ENCODE measurements at regions not wholly inside any gene's neighbourhood (a gene's known extent, or its start where the extent isn't known, plus 50 kb on each side); places are given as distances from the start of the nearest gene placed in this dataset.
"Not testable (repeated sequence)": the region's sequence is repeated elsewhere in the genome, so short reads cannot be mapped to it uniquely, and the experiment has no call there.

GRCh38 chr6:99821164-99821563 lies 172.9 kb downstream of the MCHR2 start:
- Histone ChIP-seq H3K27ac (ENCODE audit: low read depth, low read length) (no peak overlapping the region), H2AFZ (ENCODE audit: low read length, unreplicated experiment) (no peak overlapping the region), H3K36me3 (ENCODE audit: insufficient read depth, low read length) (no peaks in the 10 kb centered on the region), H3K79me2 (ENCODE audit: control insufficient read depth, insufficient read depth, low read length, unreplicated experiment) (no peaks in the 10 kb centered on the region), H3K27me3 (ENCODE audit: insufficient read depth, low read length) (peaks cover 24% of the 10 kb centered on the region), H3K4me3 (ENCODE audit: low read depth, low read length) (no peak overlapping the region), H3K4me1 (ENCODE audit: control insufficient read depth, insufficient read depth, low read length, unreplicated experiment) (no peaks in the 10 kb centered on the region)

- no peak overlapping the region for H2AFZ ChIP-seq (ENCODE audit: low read length, unreplicated experiment)
- H3K79me2 ChIP-seq (ENCODE audit: control insufficient read depth, insufficient read depth, low read length, unreplicated experiment), result no peaks in the 10 kb centered on the region
- no peak overlapping the region for H3K27ac ChIP-seq (ENCODE audit: low read depth, low read length)
- no peaks in the 10 kb centered on the region for H3K36me3 ChIP-seq (ENCODE audit: insufficient read depth, low read length)
- H3K27me3 ChIP-seq (ENCODE audit: insufficient read depth, low read length), result peaks cover 15% of the 10 kb centered on the region
- H3K4me3 ChIP-seq (ENCODE audit: low read depth, low read length), result peak overlapping the region; percentile 11; the same call in 1 of the 2 replicates
- H3K4me1 ChIP-seq (ENCODE audit: control insufficient read depth, insufficient read depth, low read length, unreplicated experiment), result no peaks in the 10 kb centered on the region
Observed at GRCh38 chr6:99822741-99823512, 171.1 kb downstream of the MCHR2 start.

DNA sequence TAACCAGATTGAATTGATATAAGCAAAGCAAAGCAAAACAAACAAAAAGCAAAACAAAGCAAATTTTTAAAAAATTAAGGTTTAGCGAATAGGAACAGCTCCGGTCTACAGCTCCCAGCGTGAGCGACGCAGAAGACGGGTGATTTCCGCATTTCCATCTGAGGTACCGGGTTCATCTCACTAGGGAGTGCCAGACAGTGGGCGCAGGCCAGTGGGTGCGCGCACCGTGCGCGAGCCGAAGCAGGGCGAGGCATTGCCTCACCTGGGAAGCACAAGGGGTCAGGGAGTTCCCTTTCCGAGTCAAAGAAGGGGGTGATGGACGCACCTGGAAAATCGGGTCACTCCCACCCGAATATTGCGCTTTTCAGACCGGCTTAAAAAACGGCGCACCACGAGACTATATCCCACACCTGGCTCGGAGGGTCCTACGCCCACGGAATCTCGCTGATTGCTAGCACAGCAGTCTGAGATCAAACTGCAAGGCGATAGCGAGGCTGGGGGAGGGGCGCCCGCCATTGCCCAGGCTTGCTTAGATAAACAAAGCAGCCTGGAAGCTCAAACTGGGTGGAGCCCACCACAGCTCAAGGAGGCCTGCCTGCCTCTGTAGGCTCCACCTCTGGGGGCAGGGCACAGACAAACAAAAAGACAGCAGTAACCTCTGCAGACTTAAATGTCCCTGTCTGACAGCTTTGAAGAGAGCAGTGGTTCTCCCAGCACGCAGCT lies 170.3 kb downstream of the MCHR2 start:
- H3K27ac ChIP-seq (ENCODE audit: low read depth, low read length); H2AFZ ChIP-seq (ENCODE audit: low read length, unreplicated experiment); H3K4me1 ChIP-seq (ENCODE audit: control insufficient read depth, insufficient read depth, low read length, unreplicated experiment); H3K79me2 ChIP-seq (ENCODE audit: control insufficient read depth, insufficient read depth, low read length, unreplicated experiment); H3K36me3 ChIP-seq (ENCODE audit: insufficient read depth, low read length): not testable (repeated sequence)
- Histone ChIP-seq H3K27me3 (ENCODE audit: insufficient read depth, low read length) (peaks cover 13% of the 10 kb centered on the region), H3K4me3 (ENCODE audit: low read depth, low read length) (peak overlapping the region; percentile 11; the same call in 1 of the 2 replicates)

DNA sequence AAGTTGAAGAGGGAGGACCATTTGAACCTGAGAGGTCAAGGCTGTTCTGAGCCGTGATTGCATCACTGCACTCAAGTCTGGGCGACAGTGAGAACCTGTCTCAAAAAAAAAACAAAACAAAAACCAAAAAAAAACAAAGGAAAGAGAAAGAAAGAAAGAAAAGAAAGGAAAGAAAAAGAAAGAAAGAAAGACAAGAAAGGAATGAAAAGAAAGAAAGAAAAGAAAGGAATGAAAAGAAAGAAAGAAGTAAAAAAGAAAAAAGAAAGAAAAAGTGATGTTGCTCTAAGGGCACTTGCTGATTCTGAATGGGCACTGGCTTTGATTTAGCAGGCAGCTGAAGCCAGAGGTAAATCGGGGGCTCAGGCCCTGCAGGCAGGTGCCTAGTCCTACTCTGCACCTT lies 161.0 kb downstream of the MCHR2 start:
- Histone ChIP-seq H3K36me3 (ENCODE audit: insufficient read depth, low read length) (no peaks in the 10 kb centered on the region), H3K27me3 (ENCODE audit: insufficient read depth, low read length) (peaks cover 11% of the 10 kb centered on the region; the same call in 1 of the 2 replicates), H3K27ac (ENCODE audit: low read depth, low read length) (no peak overlapping the region), H3K4me1 (ENCODE audit: control insufficient read depth, insufficient read depth, low read length, unreplicated experiment) (no peaks in the 10 kb centered on the region), H3K4me3 (ENCODE audit: low read depth, low read length) (no peak overlapping the region), H3K79me2 (ENCODE audit: control insufficient read depth, insufficient read depth, low read length, unreplicated experiment) (no peaks in the 10 kb centered on the region), H2AFZ (ENCODE audit: low read length, unreplicated experiment) (no peak overlapping the region)

- Histone ChIP-seq H3K27ac (ENCODE audit: low read depth, low read length) (no peak overlapping the region), H3K79me2 (ENCODE audit: control insufficient read depth, insufficient read depth, low read length, unreplicated experiment) (no peaks in the 10 kb centered on the region), H3K36me3 (ENCODE audit: insufficient read depth, low read length) (no peaks in the 10 kb centered on the region), H3K4me1 (ENCODE audit: control insufficient read depth, insufficient read depth, low read length, unreplicated experiment) (no peaks in the 10 kb centered on the region), H3K27me3 (ENCODE audit: insufficient read depth, low read length) (peaks cover 26% of the 10 kb centered on the region), H2AFZ (ENCODE audit: low read length, unreplicated experiment) (no peak overlapping the region), H3K4me3 (ENCODE audit: low read depth, low read length) (no peak overlapping the region)
Observed at GRCh38 chr6:99836471-99836870, 157.6 kb downstream of the MCHR2 start.

- H2AFZ ChIP-seq (ENCODE audit: low read length, unreplicated experiment), result no peak overlapping the region
- no peaks in the 10 kb centered on the region for H3K79me2 ChIP-seq (ENCODE audit: control insufficient read depth, insufficient read depth, low read length, unreplicated experiment)
- peaks cover 43% of the 10 kb centered on the region for H3K27me3 ChIP-seq (ENCODE audit: insufficient read depth, low read length)
- no peaks in the 10 kb centered on the region for H3K36me3 ChIP-seq (ENCODE audit: insufficient read depth, low read length)
- no peak overlapping the region for H3K4me3 ChIP-seq (ENCODE audit: low read depth, low read length)
- no peak overlapping the region for H3K27ac ChIP-seq (ENCODE audit: low read depth, low read length)
- no peaks in the 10 kb centered on the region for H3K4me1 ChIP-seq (ENCODE audit: control insufficient read depth, insufficient read depth, low read length, unreplicated experiment)
Observed at GRCh38 chr6:99838607-99839006, 155.4 kb downstream of the MCHR2 start.

GRCh38 chr6:99841297-99841696 lies 152.7 kb downstream of the MCHR2 start:
- Histone ChIP-seq H3K36me3 (ENCODE audit: insufficient read depth, low read length) (no peaks in the 10 kb centered on the region), H2AFZ (ENCODE audit: low read length, unreplicated experiment) (no peak overlapping the region), H3K27me3 (ENCODE audit: insufficient read depth, low read length) (peaks cover 47% of the 10 kb centered on the region), H3K4me3 (ENCODE audit: low read depth, low read length) (no peak overlapping the region), H3K79me2 (ENCODE audit: control insufficient read depth, insufficient read depth, low read length, unreplicated experiment) (no peaks in the 10 kb centered on the region), H3K27ac (ENCODE audit: low read depth, low read length) (no peak overlapping the region), H3K4me1 (ENCODE audit: control insufficient read depth, insufficient read depth, low read length, unreplicated experiment) (no peaks in the 10 kb centered on the region)

DNA sequence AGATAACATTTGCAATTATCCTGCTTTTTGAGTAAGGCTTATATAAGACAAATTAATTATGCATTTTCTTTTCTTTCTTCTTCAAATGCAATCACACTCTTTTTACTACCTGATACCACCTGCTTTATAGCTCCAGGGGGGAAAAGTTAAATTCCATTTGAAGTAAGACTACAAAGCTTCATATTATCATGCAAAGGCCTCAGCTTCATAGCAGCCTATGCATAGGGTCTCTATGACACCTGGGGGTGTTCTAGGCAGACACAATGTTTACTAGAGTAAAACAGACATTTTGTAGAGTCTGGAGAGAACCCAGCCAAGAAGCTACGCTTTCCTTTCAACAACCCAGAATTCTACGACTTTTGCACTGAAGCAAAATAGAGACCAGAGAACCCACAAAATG lies 148.0 kb downstream of the MCHR2 start:
- H3K27ac ChIP-seq (ENCODE audit: low read depth, low read length), result no peak overlapping the region
- no peaks in the 10 kb centered on the region for H3K79me2 ChIP-seq (ENCODE audit: control insufficient read depth, insufficient read depth, low read length, unreplicated experiment)
- H2AFZ ChIP-seq (ENCODE audit: low read length, unreplicated experiment), result no peak overlapping the region
- no peaks in the 10 kb centered on the region for H3K4me1 ChIP-seq (ENCODE audit: control insufficient read depth, insufficient read depth, low read length, unreplicated experiment)
- peaks cover 48% of the 10 kb centered on the region for H3K27me3 ChIP-seq (ENCODE audit: insufficient read depth, low read length)
- no peak overlapping the region for H3K4me3 ChIP-seq (ENCODE audit: low read depth, low read length)
- H3K36me3 ChIP-seq (ENCODE audit: insufficient read depth, low read length), result no peaks in the 10 kb centered on the region

- peaks cover 42% of the 10 kb centered on the region for H3K27me3 ChIP-seq (ENCODE audit: insufficient read depth, low read length)
- H3K27ac ChIP-seq (ENCODE audit: low read depth, low read length), result no peak overlapping the region
- H3K4me3 ChIP-seq (ENCODE audit: low read depth, low read length), result no peak overlapping the region
- no peaks in the 10 kb centered on the region for H3K4me1 ChIP-seq (ENCODE audit: control insufficient read depth, insufficient read depth, low read length, unreplicated experiment)
- no peaks in the 10 kb centered on the region for H3K79me2 ChIP-seq (ENCODE audit: control insufficient read depth, insufficient read depth, low read length, unreplicated experiment)
- no peaks in the 10 kb centered on the region for H3K36me3 ChIP-seq (ENCODE audit: insufficient read depth, low read length)
- H2AFZ ChIP-seq (ENCODE audit: low read length, unreplicated experiment), result no peak overlapping the region
Observed at GRCh38 chr6:99850841-99851240, 143.2 kb downstream of the MCHR2 start.

- Histone ChIP-seq H3K79me2 (ENCODE audit: control insufficient read depth, insufficient read depth, low read length, unreplicated experiment) (no peaks in the 10 kb centered on the region), H3K4me3 (ENCODE audit: low read depth, low read length) (no peak overlapping the region), H3K27me3 (ENCODE audit: insufficient read depth, low read length) (peaks cover 42% of the 10 kb centered on the region), H2AFZ (ENCODE audit: low read length, unreplicated experiment) (no peak overlapping the region), H3K27ac (ENCODE audit: low read depth, low read length) (no peak overlapping the region), H3K36me3 (ENCODE audit: insufficient read depth, low read length) (no peaks in the 10 kb centered on the region), H3K4me1 (ENCODE audit: control insufficient read depth, insufficient read depth, low read length, unreplicated experiment) (no peaks in the 10 kb centered on the region)
Observed at GRCh38 chr6:99852031-99852430, 142.0 kb downstream of the MCHR2 start.

DNA sequence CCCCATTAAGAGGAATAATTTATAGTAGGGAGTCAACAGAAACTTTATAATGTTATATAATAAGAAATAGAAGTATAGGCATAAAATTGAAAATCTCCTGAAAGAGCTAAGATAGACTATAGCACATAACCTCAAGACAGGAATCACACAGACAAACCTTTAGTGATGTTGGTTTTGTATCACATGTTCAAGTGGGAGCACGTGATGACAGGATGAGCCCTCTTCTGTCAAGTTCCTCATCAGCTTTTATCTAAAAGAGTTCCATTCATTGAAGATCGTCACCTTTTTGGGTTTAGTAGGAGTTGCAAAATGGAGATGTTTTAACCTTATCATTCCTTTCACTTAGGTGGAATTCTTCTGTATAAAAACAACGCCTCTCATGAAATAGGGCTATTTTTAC lies 127.0 kb downstream of the MCHR2 start:
- Histone ChIP-seq H3K79me2 (ENCODE audit: control insufficient read depth, insufficient read depth, low read length, unreplicated experiment) (no peaks in the 10 kb centered on the region), H2AFZ (ENCODE audit: low read length, unreplicated experiment) (no peak overlapping the region), H3K4me3 (ENCODE audit: low read depth, low read length) (no peak overlapping the region), H3K27me3 (ENCODE audit: insufficient read depth, low read length) (peaks cover 61% of the 10 kb centered on the region), H3K27ac (ENCODE audit: low read depth, low read length) (no peak overlapping the region), H3K36me3 (ENCODE audit: insufficient read depth, low read length) (no peaks in the 10 kb centered on the region), H3K4me1 (ENCODE audit: control insufficient read depth, insufficient read depth, low read length, unreplicated experiment) (no peaks in the 10 kb centered on the region)

All from ACC112 (cell line).